Gastrocnemius medialis (tissue), 4 donors: ENCODE measurements at regions not wholly inside any gene's neighbourhood (a gene's known extent, or its start where the extent isn't known, plus 50 kb on each side); places are given as distances from the start of the nearest gene placed in this dataset.
"Not testable (repeated sequence)": the region's sequence is repeated elsewhere in the genome, so short reads cannot be mapped to it uniquely, and the experiment has no call there.

Source experiments
- ATAC-seq, 2 donors: fragments of 150-250 bp; one replicate each; pipeline ENCODE4 v1.9.1; 2016
- DNase-seq, 2 donors: peaks; one replicate each; pipeline ENCODE4 v3.0.0-alpha.2; 2019
- H3K27ac ChIP-seq, 4 donors: fragments of 200-600 bp; sonication (generic); 1 replicate in 1 of 4; 2 replicates in 3 of 4; pipeline ENCODE4 v1.5.1; 2016 to 2018; ENCODE audit warnings: mild to moderate bottlenecking in 2 of 4, moderate library complexity in 1 of 4
- H3K27me3 ChIP-seq, 3 donors: fragments of 200-600 bp; sonication (generic) in 2 of 3; 1 replicate in 1 of 3; 2 replicates in 2 of 3; pipeline versions ENCODE4 v1.5.1 to v1.6.0; 2016 to 2019; ENCODE audit warnings: mild to moderate bottlenecking in 1 of 3, moderate library complexity in 1 of 3
- H3K36me3 ChIP-seq, 2 donors: fragments of 200-600 bp; sonication (generic) in 1 of 2; one replicate each; pipeline ENCODE4 v1.5.1; 2017 to 2018
- H3K4me1 ChIP-seq, 2 donors: fragments of 200-600 bp; sonication (generic) in 1 of 2; one replicate each; pipeline ENCODE4 v1.5.1; 2016 to 2017; ENCODE audit warnings: mild to moderate bottlenecking in 2 of 2
- H3K4me3 ChIP-seq, 4 donors: fragments of 200-600 bp; sonication (generic) in 3 of 4; 1 replicate in 1 of 4; 2 replicates in 3 of 4; pipeline ENCODE4 v1.5.1; 2016 to 2019; ENCODE audit warnings: mild to moderate bottlenecking in 2 of 4
- H3K9me3 ChIP-seq, 3 donors: fragments of 200-600 bp; sonication (generic) in 2 of 3; 1 replicate in 1 of 3; 2 replicates in 2 of 3; pipeline ENCODE4 v1.5.1; 2016 to 2019
- CTCF ChIP-seq, 5 experiments: fragments of 450-650 bp in 3 of 5; fragments of 200-600 bp in 2 of 5; sonication (generic) in 2 of 5; IDR thresholded peaks in 4 of 5; conservative IDR thresholded peaks in 1 of 5; 1 replicate in 4 of 5; 2 replicates in 1 of 5; pipeline ENCODE4 v1.5.1; 2016 to 2019; ENCODE audit warnings: antibody characterized with exemption in 5 of 5, mild to moderate bottlenecking in 3 of 5, moderate library complexity in 3 of 5
- POLR2A ChIP-seq, 2 donors: fragments of 450-650 bp; IDR thresholded peaks; one replicate each; pipeline ENCODE4 v1.6.1; 2017; ENCODE audit warnings: antibody characterized with exemption in 2 of 2, mild to moderate bottlenecking in 2 of 2, moderate library complexity in 2 of 2
- in situ Hi-C, 4 donors: fragments of 200-750 bp; cut with MboI; loops; one replicate each; pipeline versions ENCODE4 v1.15.0 to v1.8.0; 2017; ENCODE audit warnings: low sequenced_read_pairs in 4 of 4
- intact Hi-C: fragments of 100-400 bp; cut with DNase I; formaldehyde crosslinking; loops from one replicate; pipeline ENCODE4 v1.15.1; 2023; ENCODE audit warnings: low total_unique reads

DNA sequence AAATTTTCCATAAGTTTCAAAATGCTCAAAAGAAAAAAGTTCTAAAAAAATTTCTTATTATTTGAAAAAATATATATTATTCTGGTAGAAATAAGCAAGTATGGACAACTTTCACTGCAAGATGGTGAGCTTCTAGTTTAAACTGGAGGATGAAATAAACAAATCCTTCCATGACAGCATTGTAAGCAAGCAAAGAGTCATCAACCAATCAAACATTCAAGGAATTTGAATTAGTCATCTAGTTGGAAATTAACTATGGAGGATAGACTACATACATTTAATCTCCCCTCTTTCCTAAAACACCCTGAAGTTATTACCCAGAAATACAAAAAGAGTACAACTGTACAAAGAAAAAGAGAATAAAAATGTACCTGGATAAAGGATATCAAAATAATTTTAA lies 51.0 kb upstream of the IRX5 start:
- Histone ChIP-seq H3K9me3 (no peaks in the 10 kb centered on the region), H3K27me3 (no peaks in the 10 kb centered on the region), H3K4me1 (no peaks in the 10 kb centered on the region), H3K27ac (no peak overlapping the region), H3K36me3 (no peaks in the 10 kb centered on the region), H3K4me3 (no peak overlapping the region)
- TF ChIP-seq POLR2A (IDR thresholded peaks at IDR 0.05): no peak
- no peak for TF ChIP-seq CTCF (IDR thresholded peaks at IDR 0.05 in 4 of 5, conservative IDR thresholded peaks at IDR 0.05 in 1 of 5)
- in situ Hi-C loops: no loop called here
- no peak for ATAC-seq
- intact Hi-C loops: no loop called here
- no peak for DNase-seq

- Histone ChIP-seq H3K4me1 (no peaks in the 10 kb centered on the region), H3K27ac (no peak overlapping the region), H3K36me3 (no peaks in the 10 kb centered on the region), H3K27me3 (no peaks in the 10 kb centered on the region), H3K9me3 (no peaks in the 10 kb centered on the region), H3K4me3 (no peak overlapping the region)
- ATAC-seq (no peak), DNase-seq (no peak)
- intact Hi-C loops (no loop called here), in situ Hi-C loops (no loop called here)
- TF ChIP-seq POLR2A (IDR thresholded peaks at IDR 0.05) (no peak), CTCF (IDR thresholded peaks at IDR 0.05 in 4 of 5, conservative IDR thresholded peaks at IDR 0.05 in 1 of 5) (no peak)
These were observed 52.4 kb upstream of the IRX5 start for GRCh38 chr16:54878301-54878700.

- intact Hi-C loops (no loop called here), in situ Hi-C loops (no loop called here)
- H3K36me3 ChIP-seq: no peaks in the 10 kb centered on the region
- no peak for DNase-seq
- no peaks in the 10 kb centered on the region for H3K4me1 ChIP-seq
- H3K9me3 ChIP-seq: no peaks in the 10 kb centered on the region
- H3K27ac ChIP-seq: no peak overlapping the region
- H3K27me3 ChIP-seq: no peaks in the 10 kb centered on the region
- ATAC-seq: no peak
- TF ChIP-seq CTCF (IDR thresholded peaks at IDR 0.05 in 4 of 5, conservative IDR thresholded peaks at IDR 0.05 in 1 of 5) (no peak), POLR2A (IDR thresholded peaks at IDR 0.05) (no peak)
- no peak overlapping the region for H3K4me3 ChIP-seq
These were observed 55.2 kb upstream of the IRX5 start for GRCh38 chr16:54875443-54875842.

- H3K9me3 ChIP-seq, H3K4me1 ChIP-seq, ATAC-seq, H3K27ac ChIP-seq, DNase-seq, H3K36me3 ChIP-seq, H3K27me3 ChIP-seq, intact Hi-C loops, in situ Hi-C loops, H3K4me3 ChIP-seq: not testable (repeated sequence)
These were observed 56.8 kb upstream of the IRX5 start for GRCh38 chr16:54873716-54874373.

GRCh38 chr16:54873071-54873470 lies 57.6 kb upstream of the IRX5 start:
- Histone ChIP-seq H3K4me1 (no peaks in the 10 kb centered on the region), H3K4me3 (no peak overlapping the region), H3K27ac (no peak overlapping the region), H3K9me3 (no peaks in the 10 kb centered on the region), H3K36me3 (no peaks in the 10 kb centered on the region), H3K27me3 (no peaks in the 10 kb centered on the region)
- intact Hi-C loops: no loop called here
- ATAC-seq (no peak), DNase-seq (no peak)
- in situ Hi-C loops: no loop called here
- no peak for TF ChIP-seq POLR2A (IDR thresholded peaks at IDR 0.05)
- TF ChIP-seq CTCF (IDR thresholded peaks at IDR 0.05 in 4 of 5, conservative IDR thresholded peaks at IDR 0.05 in 1 of 5): no peak
